ENCODE measurements at regions not wholly inside any gene's neighbourhood (a gene's known extent, or its start where the extent isn't known, plus 50 kb on each side); places are given as distances from the start of the nearest gene placed in this dataset.

DNA sequence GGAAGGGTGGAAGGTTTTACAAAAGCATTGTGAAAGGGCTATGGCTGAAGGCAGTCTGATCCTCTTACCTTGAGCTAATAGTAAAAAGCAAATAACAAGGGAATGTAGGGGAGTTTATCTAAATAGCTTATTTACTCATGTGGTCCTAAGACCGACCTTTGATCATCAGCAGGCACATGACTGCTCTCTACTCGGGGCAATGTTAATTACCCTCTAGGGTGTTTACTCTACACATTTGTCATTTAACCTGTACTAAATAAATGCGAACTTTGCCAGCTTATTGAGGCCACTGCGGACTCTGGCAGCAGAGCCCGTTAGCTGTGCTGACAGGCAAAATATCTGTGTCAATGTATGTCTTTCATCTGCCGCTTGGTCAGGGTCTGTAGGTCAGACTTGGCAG, 768.3 kb upstream of the ATXN7L3B start (continued):
- TF ChIP-seq EP300 (IDR thresholded peaks at IDR 0.05; ENCODE audit: borderline replicate concordance in 1 of 2, low read depth in 2 of 2, low read length in 2 of 2): no peak
- TF ChIP-seq BCL11A (IDR thresholded peaks at IDR 0.05; ENCODE audit: low read depth in 2 of 2, low read length in 2 of 2): no peak

All from H1 (cell line).